COR-L47 (cell line): ENCODE measurements at regions not wholly inside any gene's neighbourhood (a gene's known extent, or its start where the extent isn't known, plus 50 kb on each side); places are given as distances from the start of the nearest gene placed in this dataset.
"Not testable (repeated sequence)": the region's sequence is repeated elsewhere in the genome, so short reads cannot be mapped to it uniquely, and the experiment has no call there.

Experiments
- DNase-seq: peaks from one replicate; lab custom pipeline; 2025; lab: John Stamatoyannopoulos, UW

DNA sequence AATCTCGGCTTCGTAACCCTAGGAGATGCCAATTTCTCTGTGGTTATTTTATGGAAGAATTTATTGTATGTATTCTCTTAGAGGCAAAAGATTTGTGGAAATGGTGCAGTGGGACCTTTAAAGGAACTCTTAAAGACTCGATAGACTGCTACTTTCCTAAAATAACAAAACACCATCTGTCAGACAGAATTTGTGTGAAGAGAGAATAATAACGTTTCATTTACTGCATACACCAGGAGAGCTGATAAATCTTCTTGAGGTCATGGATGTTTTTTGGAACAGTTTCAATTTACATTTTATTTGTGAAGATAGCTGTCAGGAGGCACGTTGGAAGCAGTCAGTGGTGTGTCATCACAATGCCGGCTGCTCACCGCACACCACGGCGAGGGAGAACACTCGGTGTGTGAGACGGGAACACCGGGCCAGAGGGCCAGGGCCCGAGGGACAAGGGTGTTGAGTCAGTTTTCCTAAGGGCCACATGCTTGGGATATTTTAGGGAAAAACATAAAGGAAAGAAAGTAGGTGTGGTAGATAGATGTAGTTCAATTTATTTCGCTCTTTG lies 1681.0 kb upstream of the DDX18 start:
- DNase-seq: peak; percentile 16

DNA sequence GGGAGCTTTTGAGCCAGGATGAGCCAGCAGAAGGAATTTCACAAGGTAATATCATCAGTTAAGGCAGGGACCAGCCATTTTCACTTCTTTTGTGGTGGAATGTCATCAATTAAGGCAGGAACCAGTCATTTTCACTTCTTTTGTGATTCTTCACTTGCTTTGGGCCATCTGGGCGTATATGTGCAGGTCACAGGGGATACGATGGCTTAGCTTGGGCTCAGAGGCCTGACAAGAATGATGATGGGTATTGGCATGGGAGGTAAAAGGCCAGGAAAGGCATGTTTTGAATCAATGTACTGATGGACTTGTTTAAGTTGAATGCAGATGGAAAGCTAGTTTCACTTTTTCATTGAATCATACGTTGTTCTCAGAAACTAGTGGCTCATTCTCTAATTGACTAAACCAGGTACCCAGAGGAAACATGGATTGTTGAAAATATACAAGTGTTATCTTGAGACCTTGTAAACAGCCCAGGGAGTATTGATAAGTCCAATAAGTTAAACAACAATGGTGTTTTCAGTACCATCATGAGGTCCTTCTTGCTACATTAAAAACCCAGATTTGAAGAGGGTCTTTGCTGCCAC lies 1672.5 kb upstream of the DDX18 start:
- DNase-seq: no peak

DNA sequence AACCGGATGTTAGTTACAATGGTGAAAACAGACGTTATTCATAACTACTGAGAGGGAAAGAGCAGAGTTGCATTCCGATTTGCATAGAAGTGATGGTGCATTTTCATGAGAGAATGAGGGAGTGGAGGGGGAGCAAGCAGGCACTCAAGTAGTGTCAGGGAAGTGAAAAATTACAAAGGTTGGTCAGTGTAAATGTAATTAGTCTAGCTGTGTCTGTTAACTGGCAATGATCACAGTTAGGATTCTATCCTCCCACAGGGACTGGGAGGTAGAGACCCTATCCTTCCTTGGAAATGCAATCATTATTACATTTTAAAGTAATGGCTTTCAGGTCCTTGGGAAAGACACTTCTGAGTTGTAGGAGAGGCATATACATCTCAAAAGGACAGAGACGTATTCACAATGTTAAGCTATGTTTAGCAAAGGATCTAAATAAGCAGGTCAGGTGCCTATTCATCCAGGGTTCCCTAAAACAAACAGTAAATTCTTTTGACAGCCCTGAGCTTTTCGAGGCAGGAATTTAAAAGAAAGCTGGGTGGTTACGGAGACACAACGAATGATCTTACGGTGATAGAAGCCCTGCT lies 1671.8 kb upstream of the DDX18 start:
- no peak for DNase-seq

DNA sequence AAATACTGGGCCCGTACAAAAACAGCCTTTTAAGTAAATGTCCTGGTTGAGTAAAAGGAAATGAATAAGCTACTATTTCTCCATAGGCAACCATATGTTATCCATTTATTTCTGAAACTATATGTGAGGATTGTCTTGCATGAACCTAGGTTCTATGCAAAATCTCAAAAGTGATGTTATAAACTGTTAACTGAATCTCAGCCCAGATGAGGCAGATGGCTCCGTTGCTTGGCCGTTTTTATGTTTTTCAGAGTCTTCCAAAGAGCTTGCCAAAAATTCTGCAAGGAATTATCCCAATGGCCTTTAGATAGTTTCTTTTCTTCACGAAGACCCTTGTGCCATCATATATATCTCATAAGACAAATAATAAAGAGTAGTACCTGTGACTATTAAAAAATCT lies 1669.5 kb upstream of the DDX18 start:
- DNase-seq: no peak

DNA sequence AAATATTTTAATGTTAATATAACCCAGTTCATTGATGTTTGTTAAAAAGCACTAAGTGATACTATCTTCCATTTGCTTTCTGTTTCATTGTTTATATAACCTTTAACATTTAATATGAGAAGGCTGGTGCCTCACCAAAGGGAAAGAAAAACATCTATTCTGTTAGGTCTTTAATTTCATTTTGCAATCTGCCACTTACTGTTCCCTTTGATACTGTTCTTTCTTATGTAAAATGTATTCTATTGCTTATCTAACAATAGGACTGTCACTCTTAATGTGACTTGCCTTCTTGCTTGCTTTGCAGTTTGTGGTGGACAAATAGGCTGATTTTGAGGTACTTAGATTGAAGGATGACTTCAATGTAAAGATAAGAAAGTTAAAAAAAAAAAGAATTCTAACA lies 1666.1 kb upstream of the DDX18 start:
- peak; percentile 0 for DNase-seq

DNA sequence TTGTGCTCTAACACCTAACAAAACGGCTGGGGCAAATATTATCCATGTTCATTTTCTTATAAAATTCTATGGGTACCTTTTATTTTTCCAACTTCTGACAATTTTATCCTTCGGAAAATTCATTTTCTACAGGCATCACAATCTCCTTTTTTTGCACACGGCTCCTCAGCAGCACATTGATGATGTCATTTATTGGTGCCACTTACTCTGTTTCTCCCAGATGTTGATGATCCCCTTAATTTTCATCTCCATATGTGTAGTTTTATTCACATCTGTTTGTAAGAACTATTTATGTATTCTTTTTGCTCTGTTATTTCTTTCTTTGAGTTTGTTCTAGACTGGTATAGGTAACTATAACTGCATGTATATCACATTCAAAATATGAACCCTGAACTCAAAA lies 1660.8 kb upstream of the DDX18 start:
- DNase-seq: no peak

DNA sequence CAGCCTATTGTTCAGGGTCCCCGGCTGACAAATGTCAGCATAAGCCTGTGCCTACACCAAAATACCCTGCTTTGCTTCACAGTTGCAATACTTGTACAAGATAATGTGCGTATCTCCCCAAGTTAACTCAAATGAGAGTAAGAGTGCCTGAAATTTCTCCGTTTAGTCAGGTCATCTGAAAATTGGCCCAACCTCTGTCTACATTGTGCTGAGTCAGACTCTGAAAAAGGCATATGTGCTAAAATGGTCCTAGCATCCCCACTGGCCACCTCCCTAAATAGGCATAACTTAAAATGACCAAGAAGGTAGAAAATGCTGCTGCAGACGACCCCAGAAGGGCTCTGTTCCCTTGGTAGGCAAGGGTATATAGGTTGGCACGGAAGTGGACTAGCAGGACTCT lies 1653.8 kb upstream of the DDX18 start:
- DNase-seq: no peak

DNA sequence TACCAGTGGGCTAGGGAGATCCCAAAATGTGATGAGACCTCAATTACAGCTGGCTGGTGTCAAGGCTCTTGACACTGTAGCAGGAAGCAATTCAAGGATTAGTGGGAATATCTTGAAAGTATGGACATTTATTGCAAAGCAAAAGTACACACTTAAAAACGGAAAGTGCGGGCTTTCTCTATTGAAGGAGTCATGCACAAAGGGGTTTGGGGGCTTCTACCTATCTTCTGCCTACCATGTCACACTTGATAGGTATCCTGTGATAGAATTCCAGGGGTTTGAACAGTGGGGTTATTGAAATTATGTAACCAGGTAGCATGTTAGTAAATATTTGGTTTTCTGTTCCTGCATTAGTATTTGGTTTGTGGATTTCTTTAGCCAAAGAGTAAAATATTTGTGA lies 1652.1 kb upstream of the DDX18 start:
- DNase-seq: no peak

DNA sequence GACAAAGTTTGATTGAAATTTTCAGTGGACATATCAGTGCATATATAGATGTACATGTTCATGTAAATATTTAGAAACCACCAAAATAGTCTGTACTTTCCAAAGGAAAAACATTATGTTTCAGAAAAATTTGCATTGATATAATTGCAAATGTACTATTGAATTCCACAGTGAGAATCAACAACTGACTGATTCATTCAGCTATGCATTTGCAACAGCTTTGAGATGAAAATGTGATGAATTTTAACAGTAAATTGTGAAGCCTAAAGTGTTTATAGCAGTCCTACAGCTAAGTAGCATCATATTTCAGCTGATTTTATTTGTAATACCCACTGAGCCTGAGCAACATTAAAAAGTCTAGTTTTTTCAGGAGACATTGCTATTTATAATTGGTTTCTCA lies 1647.4 kb upstream of the DDX18 start:
- no peak for DNase-seq

DNA sequence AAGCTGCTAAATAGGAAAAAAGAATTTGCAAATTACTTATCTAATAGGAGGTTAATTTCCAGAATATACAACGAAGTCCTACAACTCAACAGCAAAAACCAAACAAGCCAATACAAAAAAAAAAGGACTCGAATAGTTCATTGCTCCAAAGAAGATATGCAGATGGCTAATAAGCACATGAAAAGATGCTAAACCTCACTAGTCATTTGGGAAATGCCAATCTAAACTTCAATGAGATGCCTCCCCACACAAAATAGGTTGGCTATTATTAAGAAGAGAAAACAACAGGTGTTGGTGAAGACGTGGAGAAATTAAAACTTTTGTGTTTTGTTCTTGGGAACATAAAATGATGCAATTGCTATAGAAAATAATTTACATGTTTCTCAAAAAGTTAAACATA lies 1634.4 kb upstream of the DDX18 start:
- no peak for DNase-seq

DNA sequence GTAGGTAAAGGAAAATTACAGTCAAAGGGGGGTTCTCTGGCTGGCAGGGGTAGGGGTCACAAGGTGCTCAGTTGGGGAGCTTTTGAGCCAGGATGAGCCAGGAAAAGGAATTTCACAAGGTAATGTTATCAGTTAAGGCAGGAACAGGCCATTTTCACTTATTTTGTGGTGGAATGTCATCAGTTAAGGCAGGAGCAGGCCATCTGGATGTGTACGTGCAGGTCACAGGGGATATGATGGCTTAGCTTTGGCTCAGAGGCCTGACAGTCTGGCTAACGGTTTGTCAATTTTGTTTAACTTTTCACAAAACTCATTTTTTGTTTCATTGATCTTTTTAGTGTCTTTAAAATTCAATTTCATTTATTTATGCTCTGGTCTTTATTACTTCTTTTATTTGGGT lies 1623.8 kb upstream of the DDX18 start:
- not testable (repeated sequence) for DNase-seq

DNA sequence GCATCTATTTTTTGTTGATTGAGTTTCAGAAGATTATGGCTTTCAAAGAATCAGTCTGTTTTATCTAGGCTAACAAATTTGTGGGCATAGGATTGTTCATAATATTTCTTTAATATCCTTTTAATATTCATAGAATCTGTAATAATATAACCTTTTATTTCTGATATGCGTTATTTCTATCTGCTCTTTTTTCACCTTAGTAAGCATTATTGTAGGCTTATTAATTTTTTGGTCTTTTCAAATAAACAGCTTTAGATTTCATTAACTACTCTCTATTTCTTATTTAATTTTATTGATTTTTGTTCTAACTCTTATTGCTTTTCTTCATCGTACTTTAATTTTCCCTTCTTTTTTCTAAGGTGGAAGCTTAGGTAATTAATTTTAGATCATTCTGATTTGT lies 1614.4 kb upstream of the DDX18 start:
- no peak for DNase-seq

DNA sequence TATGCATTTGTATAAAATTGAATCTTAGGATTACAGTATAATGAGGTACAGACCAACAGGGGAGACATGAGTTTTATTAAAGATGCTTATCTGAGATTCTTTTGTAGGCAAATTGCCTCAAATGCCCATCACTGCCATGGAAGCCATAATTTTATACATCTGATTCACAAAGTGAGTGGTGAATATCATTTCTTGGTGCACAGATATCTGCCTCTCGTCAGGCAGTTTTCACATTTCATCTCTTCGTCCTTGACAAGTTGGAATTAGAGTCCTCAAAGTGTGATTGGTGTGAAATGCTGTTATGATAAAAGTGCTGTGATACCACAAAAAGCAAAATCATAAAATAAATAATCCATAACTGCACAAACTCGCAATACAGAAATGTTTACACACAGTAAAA lies 1602.8 kb upstream of the DDX18 start:
- DNase-seq: no peak

DNA sequence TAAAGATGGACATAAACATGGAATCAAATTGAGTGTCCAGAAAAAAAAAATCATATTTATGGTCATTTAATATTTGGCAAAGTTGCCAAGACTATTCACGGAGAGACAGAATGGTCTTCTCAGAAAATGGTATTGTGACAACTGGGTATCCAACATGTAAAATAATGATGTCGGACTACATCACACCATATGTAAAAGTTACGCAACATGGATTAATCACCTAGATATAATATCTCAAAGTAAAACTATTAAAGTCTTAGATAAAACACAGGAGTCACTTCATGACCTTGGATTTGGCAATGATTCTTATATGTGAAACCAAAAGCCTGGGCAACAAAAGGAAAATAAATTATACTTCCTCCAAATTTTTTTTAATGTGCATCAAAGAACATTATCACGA lies 1591.7 kb upstream of the DDX18 start:
- no peak for DNase-seq

DNA sequence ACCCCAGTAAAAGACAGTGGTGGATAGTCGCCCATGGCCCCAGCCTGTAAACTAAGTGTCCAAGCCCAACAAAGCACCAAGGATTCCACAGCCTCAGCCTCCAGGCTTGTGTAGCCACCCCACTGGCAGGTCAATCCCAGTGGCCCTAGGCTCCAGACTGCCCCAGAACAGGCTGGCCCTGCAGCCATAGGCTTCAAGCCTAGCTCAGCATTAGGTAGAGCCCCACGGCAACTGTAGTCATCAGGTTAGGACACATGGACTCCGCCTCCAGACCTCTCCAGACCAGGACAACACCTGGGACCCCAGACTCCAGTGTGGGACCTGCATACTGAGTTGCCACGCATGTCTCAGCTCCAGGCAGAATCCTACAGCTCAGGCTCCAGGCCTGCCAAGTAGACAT lies 1590.6 kb upstream of the DDX18 start:
- DNase-seq: no peak

DNA sequence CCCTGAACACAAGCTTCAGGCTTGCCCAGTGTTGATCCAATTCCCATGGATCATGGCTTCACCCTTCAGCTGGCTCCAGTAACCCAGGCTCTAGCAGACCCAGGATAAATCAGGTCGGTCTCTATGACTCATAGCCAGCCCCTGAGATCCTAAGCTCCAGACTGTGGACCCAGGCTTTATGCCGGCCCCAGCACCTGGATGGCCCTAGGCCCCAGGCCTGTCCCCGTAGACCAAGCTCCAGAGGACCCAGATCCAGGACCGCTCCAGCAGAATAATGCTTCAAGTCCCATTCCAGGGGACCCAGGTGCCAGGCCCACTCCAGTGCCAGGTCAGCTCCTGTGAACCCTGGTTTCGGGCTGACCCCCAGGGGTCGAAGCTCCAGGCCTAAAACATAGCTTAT lies 1589.9 kb upstream of the DDX18 start:
- no peak for DNase-seq

DNA sequence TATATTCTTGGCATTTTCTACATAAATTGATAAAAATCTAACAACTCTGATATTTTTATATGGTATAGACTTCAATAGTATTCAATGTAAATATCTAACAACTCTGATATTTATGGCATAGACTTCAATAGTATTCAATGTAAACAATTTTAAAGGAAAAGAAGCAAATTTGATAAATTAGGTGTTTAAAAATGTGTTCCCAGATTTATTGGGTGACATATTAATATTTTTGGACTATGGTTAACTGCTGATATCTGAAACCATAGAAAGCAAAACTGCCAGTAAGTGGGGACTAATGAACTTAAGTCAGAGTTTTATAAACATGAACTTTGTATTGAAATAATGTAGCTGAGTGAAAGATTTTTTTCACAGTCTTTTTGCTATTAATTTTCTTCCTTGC lies 1576.0 kb upstream of the DDX18 start:
- no peak for DNase-seq

DNA sequence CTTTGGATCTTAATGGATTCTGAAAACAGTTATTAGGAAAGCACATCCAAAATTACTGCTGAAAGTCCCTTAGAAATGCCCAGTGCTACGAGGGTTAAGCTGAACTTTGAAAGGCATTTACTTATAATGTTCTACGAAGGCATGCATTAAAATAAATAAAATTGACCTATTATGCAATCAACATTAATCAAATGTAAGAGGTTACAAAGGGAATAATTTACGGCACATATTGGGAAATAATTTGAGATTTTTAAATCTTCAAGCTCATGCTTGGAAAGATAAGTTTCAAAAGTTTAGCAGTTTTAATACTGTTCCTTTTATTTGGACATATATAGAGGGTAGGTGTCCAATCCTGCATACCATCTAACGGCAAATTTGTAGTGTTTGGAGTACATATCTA lies 1564.1 kb upstream of the DDX18 start:
- DNase-seq: no peak

DNA sequence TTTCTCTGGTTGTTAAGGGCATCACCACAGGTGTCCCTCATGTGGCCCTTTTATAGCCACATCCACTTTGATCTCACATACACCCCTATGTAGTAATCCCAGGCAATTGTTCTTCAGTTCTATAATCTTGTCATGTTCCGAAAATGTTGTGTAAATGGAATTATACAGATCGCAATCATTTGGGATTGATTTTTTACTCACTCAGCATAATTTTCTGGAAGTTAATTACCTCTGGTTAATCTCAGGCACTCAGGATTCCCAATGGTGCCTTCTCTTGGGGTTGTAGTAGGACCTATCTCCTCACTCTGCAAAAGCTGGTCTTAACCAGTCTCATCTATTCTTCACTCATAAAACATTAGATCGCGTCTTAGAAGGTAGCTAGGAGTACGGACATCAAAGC lies 1549.6 kb upstream of the DDX18 start:
- no peak for DNase-seq

DNA sequence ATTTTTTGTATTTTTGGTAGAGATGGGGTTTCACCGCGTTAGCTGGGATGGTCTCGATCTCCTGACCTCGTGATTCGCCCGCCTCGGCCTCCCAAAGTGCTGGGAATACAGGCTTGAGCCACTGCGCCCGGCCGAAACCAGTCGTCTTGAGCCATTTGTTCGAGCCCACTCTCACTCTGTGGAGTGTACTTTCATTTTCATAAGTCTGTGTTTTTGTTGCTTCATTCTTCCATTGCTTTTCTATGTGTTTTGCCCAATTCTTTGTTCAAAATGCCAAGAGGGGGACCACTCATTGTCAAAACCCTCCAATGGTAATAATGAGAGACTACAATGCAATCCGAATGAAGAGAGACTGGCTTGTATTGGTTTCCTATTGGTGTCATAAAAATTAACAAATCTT lies 1545.5 kb upstream of the DDX18 start:
- no peak for DNase-seq

DNA sequence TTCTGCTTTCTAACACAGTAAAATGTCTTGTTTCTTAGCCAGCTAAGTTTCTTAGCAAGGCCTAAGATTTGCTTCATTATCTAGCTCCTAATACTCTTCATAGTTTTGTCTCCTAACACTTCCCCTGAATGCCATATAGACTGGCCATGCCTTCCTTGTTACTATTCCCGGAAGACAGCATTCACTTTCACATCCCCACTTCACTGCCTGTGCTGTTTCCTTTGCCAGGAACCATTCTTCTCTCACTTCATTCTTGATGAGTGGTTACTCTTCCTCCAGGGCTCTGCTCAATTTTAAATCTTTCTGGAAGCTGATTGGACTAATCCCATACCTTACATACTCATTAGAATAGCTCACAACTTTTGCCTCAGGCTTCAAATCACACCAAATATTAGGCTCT lies 1510.2 kb upstream of the DDX18 start:
- no peak for DNase-seq

DNA sequence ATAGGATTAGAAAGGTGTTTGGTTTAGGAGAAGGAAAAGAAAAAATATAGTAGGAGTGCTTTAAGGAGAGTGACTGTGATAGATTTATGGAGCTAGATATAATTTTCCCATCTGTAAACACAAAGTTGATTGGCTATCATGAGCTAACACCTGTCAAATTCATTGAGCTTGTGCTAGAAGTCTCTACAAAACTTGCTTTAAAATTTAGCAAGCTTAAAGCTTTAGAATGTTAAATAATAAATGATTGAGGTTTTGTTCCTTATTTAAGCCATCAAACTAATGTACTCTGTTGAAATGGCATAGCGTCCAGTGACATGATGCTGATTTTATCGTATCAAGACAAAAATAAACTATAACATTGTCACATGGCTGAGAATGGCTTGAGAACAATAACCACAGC lies 1497.4 kb upstream of the DDX18 start:
- no peak for DNase-seq

DNA sequence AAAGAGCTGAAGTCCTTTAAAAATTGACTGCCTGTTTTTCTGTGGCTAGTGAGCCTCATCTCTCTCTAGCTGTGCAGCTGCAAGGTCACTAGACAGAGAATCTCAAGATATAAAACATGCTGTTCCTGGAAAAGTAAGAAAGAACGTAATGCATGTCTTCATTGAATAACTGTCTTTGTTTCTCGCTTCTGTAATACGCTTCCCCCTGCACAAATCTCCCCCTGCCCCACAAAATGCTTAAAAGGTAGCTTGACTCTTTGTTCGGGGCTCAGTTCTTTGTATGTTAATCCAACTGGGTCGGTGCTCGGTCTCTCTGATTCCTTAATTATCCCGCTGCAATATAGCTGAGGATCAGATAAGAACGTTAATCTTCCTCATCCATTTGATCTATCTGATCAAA lies 1495.9 kb upstream of the DDX18 start:
- not testable (repeated sequence) for DNase-seq

DNA sequence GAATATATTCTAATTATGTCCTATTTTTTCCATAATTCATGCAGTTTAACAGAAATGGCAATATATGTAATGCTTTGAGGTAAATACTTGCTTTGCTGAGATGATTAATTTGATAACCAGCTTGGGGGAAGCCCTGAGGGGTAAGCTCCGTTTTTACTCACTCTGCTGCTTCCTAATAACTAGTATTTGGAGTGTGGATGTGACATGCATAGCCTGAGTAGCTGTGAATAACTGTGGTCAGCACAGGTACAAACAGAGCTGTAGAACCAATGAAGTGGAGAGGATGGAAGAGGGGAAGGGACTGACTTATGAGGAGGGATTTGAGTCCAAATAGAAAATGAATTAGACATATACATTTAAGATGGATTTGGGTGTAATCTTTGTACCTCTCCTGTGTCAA lies 1495.5 kb upstream of the DDX18 start:
- DNase-seq: no peak
